ENCODE measurements at regions not wholly inside any gene's neighbourhood (a gene's known extent, or its start where the extent isn't known, plus 50 kb on each side); places are given as distances from the start of the nearest gene placed in this dataset.
A peak's percentile ranks its signal among the peaks of the same experiment; 100 is the strongest.

GRCh38 chr4:125389713-125390112 lies 75.0 kb downstream of the FAT4 start:
- TF ChIP-seq CTCF (IDR thresholded peaks at IDR 0.05; ENCODE audit: borderline replicate concordance, extremely low read depth, insufficient read depth) = no peak
- intact Hi-C loops (cut with DNase I) = no loop called here

GRCh38 chr4:125390126-125390525 lies 75.4 kb downstream of the FAT4 start:
- intact Hi-C loops (cut with DNase I) = no loop called here
- DNase-seq = peak in 1 of 5 donors; percentile 37
- Histone ChIP-seq H3K9me3 (ENCODE audit: control insufficient read depth in 2 of 3, insufficient read depth in 1 of 3, low read length in 3 of 3) (no peaks in the 10 kb centered on the region), H3K27ac (ENCODE audit: low read depth in 2 of 2, low read length in 2 of 2) (peak overlapping the region in 1 of 2 donors; percentile 6), H3K4me3 (ENCODE audit: low read length in 3 of 3) (no peak overlapping the region), H3K27me3 (ENCODE audit: control insufficient read depth, insufficient read depth, low read length) (no peaks in the 10 kb centered on the region), H3K36me3 (ENCODE audit: control insufficient read depth in 2 of 3, insufficient read depth in 3 of 3, low read length in 3 of 3) (no peaks in the 10 kb centered on the region), H3K9ac (ENCODE audit: low read length in 3 of 3) (no peak overlapping the region), H3K4me1 (ENCODE audit: control insufficient read depth in 2 of 3, insufficient read depth in 2 of 3, low read depth in 1 of 3, low read length in 3 of 3) (peaks cover 0 to 2% (median 0%) of the 10 kb centered on the region in 3 donors)
- FAIRE-seq = no peak
- no peak for TF ChIP-seq CTCF (IDR thresholded peaks at IDR 0.05; ENCODE audit: borderline replicate concordance, extremely low read depth, insufficient read depth)

More at GRCh38 chr4:125389713-125390112, 75.0 kb downstream of the FAT4 start:
- FAIRE-seq (peak; percentile 72), DNase-seq (no peak)
- Histone ChIP-seq H3K4me1 (ENCODE audit: control insufficient read depth in 2 of 3, insufficient read depth in 2 of 3, low read depth in 1 of 3, low read length in 3 of 3) (peaks cover 0 to 2% (median 0%) of the 10 kb centered on the region in 3 donors), H3K9ac (ENCODE audit: low read length in 3 of 3) (no peak overlapping the region), H3K9me3 (ENCODE audit: control insufficient read depth in 2 of 3, insufficient read depth in 1 of 3, low read length in 3 of 3) (no peaks in the 10 kb centered on the region), H3K4me3 (ENCODE audit: low read length in 3 of 3) (no peak overlapping the region), H3K27me3 (ENCODE audit: control insufficient read depth, insufficient read depth, low read length) (no peaks in the 10 kb centered on the region), H3K27ac (ENCODE audit: low read depth in 2 of 2, low read length in 2 of 2) (peak overlapping the region in 1 of 2 donors; percentile 6), H3K36me3 (ENCODE audit: control insufficient read depth in 2 of 3, insufficient read depth in 3 of 3, low read length in 3 of 3) (no peaks in the 10 kb centered on the region)

- no peak overlapping the region for H3K27ac ChIP-seq (ENCODE audit: low read depth in 2 of 2, low read length in 2 of 2)
- H3K27me3 ChIP-seq (ENCODE audit: control insufficient read depth, insufficient read depth, low read length) = no peaks in the 10 kb centered on the region
- DNase-seq = no peak
- H3K4me3 ChIP-seq (ENCODE audit: low read length in 3 of 3) = no peak overlapping the region
- intact Hi-C loops (cut with DNase I) = no loop called here
- H3K4me1 ChIP-seq (ENCODE audit: control insufficient read depth in 2 of 3, insufficient read depth in 2 of 3, low read depth in 1 of 3, low read length in 3 of 3) = peaks cover 0 to 2% (median 0%) of the 10 kb centered on the region in 3 donors
- no peak overlapping the region for H3K9ac ChIP-seq (ENCODE audit: low read length in 3 of 3)
- TF ChIP-seq CTCF (IDR thresholded peaks at IDR 0.05; ENCODE audit: borderline replicate concordance, extremely low read depth, insufficient read depth) = no peak
- no peaks in the 10 kb centered on the region for H3K9me3 ChIP-seq (ENCODE audit: control insufficient read depth in 2 of 3, insufficient read depth in 1 of 3, low read length in 3 of 3)
- no peak for FAIRE-seq
- H3K36me3 ChIP-seq (ENCODE audit: control insufficient read depth in 2 of 3, insufficient read depth in 3 of 3, low read length in 3 of 3) = no peaks in the 10 kb centered on the region
Observed at GRCh38 chr4:125390727-125391126, 76.0 kb downstream of the FAT4 start.

GRCh38 chr4:125392694-125393093 lies 77.9 kb downstream of the FAT4 start:
- FAIRE-seq (no peak), DNase-seq (no peak)
- no peaks in the 10 kb centered on the region for H3K9me3 ChIP-seq (ENCODE audit: control insufficient read depth in 2 of 3, insufficient read depth in 1 of 3, low read length in 3 of 3)
- no peak overlapping the region for H3K27ac ChIP-seq (ENCODE audit: low read depth in 2 of 2, low read length in 2 of 2)
- intact Hi-C loops (cut with DNase I) = no loop called here
- H3K27me3 ChIP-seq (ENCODE audit: control insufficient read depth, insufficient read depth, low read length) = no peaks in the 10 kb centered on the region
- no peak overlapping the region for H3K9ac ChIP-seq (ENCODE audit: low read length in 3 of 3)
- no peak overlapping the region for H3K4me3 ChIP-seq (ENCODE audit: low read length in 3 of 3)
- H3K4me1 ChIP-seq (ENCODE audit: control insufficient read depth in 2 of 3, insufficient read depth in 2 of 3, low read depth in 1 of 3, low read length in 3 of 3) = peaks cover 0 to 2% (median 0%) of the 10 kb centered on the region in 3 donors
- no peaks in the 10 kb centered on the region for H3K36me3 ChIP-seq (ENCODE audit: control insufficient read depth in 2 of 3, insufficient read depth in 3 of 3, low read length in 3 of 3)
- no peak for TF ChIP-seq CTCF (IDR thresholded peaks at IDR 0.05; ENCODE audit: borderline replicate concordance, extremely low read depth, insufficient read depth)

Data from kidney (tissue), 13 donors.